CD4-positive, alpha-beta T cell treated with Interleukin-6 for 4 hours (primary cell): ENCODE measurements at regions not wholly inside any gene's neighbourhood (a gene's known extent, or its start where the extent isn't known, plus 50 kb on each side); places are given as distances from the start of the nearest gene placed in this dataset.
"Not testable (repeated sequence)": the region's sequence is repeated elsewhere in the genome, so short reads cannot be mapped to it uniquely, and the experiment has no call there.

Source experiments
- DNase-seq: peaks from one replicate; pipeline ENCODE4 v3.0.0-alpha.2; 2020; ENCODE audit warnings: mixed read lengths

GRCh38 chr9:29966247-29966646 lies 2393.0 kb upstream of the C9orf72 start:
- DNase-seq = no peak

DNA sequence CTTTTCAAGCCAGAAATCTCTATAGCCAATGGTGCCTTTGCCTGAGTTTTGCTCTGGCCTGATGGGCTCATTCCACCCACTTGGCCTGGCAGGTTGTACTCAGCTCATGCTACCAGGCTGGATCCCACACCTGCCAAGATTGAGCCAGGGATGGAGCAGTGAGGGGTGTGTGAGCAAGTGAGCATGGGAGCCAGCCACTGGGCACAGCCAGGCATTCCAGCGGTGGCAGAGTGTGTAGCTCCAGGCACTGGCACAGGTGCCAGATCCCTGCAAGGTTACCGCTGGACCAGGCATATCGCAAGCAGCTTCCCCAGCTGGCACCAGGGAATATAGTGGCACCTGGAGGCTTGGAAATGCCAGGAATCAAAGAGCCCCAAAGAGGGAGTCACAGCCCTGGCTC lies 2395.6 kb upstream of the C9orf72 start:
- no peak for DNase-seq

- DNase-seq = no peak
Observed at GRCh38 chr9:29969408-29969807, 2396.1 kb upstream of the C9orf72 start.

GRCh38 chr9:29969856-29970647 lies 2396.8 kb upstream of the C9orf72 start:
- DNase-seq = no peak

GRCh38 chr9:29974197-29974596 lies 2400.9 kb upstream of the C9orf72 start:
- DNase-seq = no peak

DNA sequence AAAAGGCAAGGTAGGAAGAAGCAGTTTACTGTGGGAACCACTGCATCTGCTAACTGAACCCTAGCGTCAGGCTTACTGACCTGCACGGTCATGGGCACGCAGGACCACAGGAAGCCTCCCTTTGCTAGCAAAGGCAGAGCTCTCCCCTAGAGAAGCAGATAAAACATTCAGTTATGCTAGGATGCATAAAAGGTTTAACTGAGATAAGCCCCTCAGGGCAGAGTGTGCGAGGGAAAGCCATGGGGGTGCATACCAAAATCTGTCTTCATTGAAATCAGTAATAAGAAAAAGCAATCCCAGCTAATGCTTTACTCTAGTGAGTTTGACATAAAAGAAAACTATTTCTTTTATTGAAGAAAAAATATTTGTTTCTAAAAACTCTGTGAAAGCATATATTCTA lies 2403.7 kb upstream of the C9orf72 start:
- no peak for DNase-seq

GRCh38 chr9:29981013-29981412 lies 2403.4 kb upstream of the ACO1 start:
- no peak for DNase-seq

DNA sequence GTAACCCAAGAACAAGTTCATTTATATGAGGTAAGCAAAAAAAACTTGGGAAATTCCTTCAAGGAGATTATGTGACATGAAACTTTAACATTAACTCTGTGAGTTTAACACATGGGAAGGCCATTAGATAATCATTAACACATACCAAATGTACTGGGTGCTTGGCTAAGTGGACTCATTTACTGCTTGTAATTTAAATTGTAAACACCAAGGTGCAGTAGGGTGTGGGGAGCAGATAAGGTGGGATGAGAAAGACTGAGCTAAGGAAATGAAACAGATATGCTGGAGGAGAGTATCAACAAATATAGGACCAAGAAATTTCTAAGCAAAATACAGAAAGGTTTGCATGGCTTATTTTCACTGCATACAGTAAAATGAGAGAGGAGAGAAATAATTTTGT lies 2384.8 kb upstream of the ACO1 start:
- DNase-seq = no peak

DNA sequence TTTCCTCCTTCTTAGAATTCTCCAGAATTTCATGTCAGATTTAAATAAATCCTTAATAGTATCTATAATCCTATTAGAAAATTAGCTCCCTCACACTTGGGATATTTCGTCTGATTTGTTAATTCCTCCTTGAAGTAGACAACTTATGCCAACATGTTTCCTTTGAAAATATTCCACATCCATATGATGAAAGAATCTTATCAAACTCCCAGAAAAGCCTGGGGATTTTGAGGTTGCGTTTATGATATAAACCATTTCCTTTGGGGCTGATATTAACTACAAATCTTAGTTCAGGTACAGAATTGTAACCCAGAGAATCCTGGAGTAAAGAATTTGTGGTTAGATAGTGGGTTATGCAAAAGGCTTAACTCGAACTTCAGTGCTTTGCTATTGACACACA lies 2373.8 kb upstream of the ACO1 start:
- no peak for DNase-seq

DNA sequence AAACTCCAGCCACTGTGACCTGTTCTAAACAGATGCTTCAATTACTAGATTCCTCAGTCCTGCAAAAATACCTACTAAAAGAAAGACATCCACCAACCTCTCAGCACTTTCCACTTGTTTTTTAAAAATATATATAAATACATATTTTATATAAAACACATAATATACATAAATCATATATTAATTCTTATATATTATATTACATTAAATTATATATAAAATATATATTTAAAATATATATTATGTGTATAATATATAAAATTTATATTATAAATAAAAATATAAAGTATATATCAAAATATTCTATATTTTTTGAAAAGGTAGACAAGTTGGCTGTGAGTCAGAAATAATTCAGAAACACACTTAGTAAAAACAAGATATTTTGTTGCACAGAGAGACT lies 2371.8 kb upstream of the ACO1 start:
- no peak for DNase-seq

- no peak for DNase-seq
Observed at GRCh38 chr9:30015073-30015472, 2369.4 kb upstream of the ACO1 start.

DNA sequence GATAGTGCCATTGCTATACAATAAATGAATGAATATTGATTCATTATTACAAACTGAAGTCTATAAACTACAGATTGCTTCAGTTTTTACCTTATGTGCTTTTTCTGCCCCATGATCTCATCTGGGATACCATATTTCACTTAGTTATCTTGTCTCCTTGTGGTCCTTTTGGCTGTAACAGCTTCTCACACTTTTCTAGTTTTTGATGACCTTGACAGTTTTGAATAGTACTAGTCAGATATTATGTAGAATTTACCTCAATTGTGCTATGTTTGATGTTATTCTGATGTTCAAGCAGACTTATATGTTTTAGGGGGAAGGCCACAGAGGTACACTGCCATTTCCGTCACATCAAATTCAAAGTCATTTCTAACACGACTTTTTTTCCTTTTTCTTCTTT lies 2364.3 kb upstream of the ACO1 start:
- no peak for DNase-seq

- DNase-seq = no peak
Observed at GRCh38 chr9:30035761-30036160, 2348.7 kb upstream of the ACO1 start.

GRCh38 chr9:30036558-30036957 lies 2347.9 kb upstream of the ACO1 start:
- DNase-seq = no peak

- no peak for DNase-seq
Observed at GRCh38 chr9:30039712-30040111, 2344.7 kb upstream of the ACO1 start.

GRCh38 chr9:30048396-30048795 lies 2336.0 kb upstream of the ACO1 start:
- DNase-seq = no peak

DNA sequence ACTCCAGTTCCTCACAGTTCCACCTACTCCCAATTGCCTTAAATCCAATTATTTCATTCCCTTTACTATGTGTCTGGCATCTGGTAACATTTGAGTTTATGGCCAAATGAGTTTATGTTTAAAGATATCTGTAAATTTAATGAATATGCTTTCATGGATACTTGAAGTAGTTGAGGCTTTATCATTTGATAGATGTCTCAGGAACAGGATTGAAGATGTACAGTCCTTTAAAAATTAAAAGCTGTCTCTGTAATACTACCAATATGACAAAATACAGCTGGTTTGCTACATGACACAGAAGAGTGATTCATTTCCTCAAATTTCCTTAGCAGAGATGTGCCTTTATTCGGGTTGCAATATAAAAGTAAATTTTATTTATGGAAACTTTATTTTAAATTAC lies 2326.0 kb upstream of the ACO1 start:
- DNase-seq = no peak

GRCh38 chr9:30060976-30061375 lies 2323.5 kb upstream of the ACO1 start:
- no peak for DNase-seq

DNA sequence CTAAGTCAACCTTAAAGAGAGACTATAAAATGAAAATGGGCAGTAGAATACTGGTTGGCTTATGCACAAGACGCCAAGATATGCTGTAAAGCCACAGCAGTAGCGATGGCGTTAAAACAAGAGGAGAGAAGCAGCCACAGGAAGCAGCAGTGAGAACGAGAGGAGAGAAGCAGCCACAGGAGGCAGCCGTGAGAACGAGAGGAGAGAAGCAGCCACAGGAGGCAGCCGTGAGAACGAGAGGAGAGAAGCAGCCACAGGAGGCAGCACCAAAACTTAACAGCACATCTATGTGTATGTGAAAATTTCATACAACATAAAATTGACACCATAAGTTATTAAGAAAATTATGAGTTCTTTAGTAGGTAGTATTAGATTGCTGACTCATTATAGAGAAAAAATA lies 2318.6 kb upstream of the ACO1 start:
- DNase-seq = no peak

GRCh38 chr9:30069236-30069635 lies 2315.2 kb upstream of the ACO1 start:
- DNase-seq = not testable (repeated sequence)

- DNase-seq = no peak
Observed at GRCh38 chr9:30075022-30075421, 2309.4 kb upstream of the ACO1 start.

GRCh38 chr9:30075451-30076199 lies 2308.8 kb upstream of the ACO1 start:
- no peak for DNase-seq

- DNase-seq = no peak
Observed at GRCh38 chr9:30078195-30078594, 2306.2 kb upstream of the ACO1 start.

- DNase-seq = no peak
Observed at GRCh38 chr9:30089428-30089827, 2295.0 kb upstream of the ACO1 start.
